HG02678 (cell line): ENCODE measurements at regions not wholly inside any gene's neighbourhood (a gene's known extent, or its start where the extent isn't known, plus 50 kb on each side); places are given as distances from the start of the nearest gene placed in this dataset.

Experiments used
- ATAC-seq: cut with Tn5 transposase; IDR thresholded peaks from one replicate; pipeline ENCODE4 v1.9.1; 2021; ENCODE audit warnings: mild to moderate bottlenecking, moderate library complexity; ENCODE audit not compliant: unreplicated experiment

- no peak for ATAC-seq
Observed at GRCh38 chr1:199303035-199303434, 664.2 kb downstream of the PTPRC start.

DNA sequence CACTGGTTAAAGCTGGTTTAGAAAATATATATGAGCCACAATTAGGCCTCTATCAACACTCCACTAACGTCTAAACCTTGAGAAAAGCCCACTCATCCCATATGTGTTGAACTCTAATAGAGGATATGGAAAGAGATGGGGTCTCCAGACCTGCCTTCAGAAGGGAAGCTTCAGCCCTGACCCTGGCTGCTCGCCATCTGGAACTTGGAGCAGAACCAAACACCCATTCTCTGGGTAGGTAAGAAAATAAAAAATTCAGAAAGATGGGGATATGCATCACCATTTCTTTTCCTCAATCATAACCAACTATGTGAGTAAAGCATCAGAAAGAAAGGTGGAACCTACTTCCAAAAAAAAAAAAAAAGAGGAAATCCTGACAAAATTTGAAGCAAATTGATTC is 666.2 kb downstream of the PTPRC start:
- ATAC-seq, result no peak

DNA sequence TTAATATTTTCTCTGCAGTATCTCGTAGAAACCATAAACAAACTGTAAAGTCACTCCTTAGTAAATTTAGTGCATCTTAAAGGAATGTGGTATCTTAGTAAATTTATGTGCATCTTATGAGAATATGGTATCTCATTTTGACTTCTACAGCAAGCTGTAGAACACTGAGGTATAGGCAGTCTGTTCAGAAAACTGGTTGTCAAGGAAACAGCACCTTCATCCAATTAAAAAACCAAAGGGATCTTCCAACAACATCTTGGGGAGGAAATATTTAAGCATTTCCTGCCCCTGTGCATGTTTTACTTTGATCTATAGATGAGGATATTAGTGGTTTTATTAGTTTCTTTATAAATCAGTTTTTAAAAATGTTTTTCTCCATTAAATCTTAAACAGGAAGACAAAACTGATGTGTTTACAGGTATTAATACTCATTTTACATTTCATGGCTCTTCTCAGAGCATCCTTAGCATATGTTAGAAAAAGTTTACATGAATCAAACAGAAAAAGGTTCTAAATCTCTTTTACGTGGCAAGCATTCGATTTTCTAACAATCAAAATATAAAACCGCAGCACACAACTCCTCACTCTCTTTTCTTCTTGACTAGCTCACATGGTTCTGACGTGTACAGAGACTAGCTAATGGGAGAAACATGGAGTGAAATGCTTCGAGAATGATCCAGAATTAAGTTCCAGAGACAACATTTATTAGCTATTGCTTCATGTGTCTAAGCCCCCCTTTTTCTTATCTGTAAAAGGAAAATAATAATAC is 668.8 kb downstream of the PTPRC start:
- no peak for ATAC-seq

DNA sequence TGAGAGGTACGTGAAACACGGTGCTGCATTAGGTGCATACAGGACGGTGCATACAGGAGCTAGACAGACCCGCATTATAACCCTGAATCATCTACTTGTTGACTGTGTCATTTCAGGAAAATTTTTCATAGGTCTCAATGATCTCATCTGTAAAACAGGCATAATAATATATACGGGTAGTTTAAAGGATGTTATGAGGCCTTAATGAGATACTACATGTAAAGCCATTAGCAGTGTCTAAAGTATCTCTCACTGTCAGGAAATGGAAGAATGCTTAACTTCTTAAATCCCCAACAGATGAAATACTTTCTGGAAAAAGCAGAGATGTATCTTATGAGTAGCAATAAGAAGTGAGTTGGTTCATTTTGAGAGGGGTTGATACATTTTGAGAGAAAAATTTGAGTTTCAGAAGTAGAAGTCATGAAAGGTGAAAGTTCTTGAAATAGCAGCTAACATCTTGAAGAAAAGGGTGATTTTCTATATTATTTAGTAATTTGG is 669.6 kb downstream of the PTPRC start:
- no peak for ATAC-seq

GRCh38 chr1:199310708-199311107 is 671.9 kb downstream of the PTPRC start:
- ATAC-seq, result no peak

DNA sequence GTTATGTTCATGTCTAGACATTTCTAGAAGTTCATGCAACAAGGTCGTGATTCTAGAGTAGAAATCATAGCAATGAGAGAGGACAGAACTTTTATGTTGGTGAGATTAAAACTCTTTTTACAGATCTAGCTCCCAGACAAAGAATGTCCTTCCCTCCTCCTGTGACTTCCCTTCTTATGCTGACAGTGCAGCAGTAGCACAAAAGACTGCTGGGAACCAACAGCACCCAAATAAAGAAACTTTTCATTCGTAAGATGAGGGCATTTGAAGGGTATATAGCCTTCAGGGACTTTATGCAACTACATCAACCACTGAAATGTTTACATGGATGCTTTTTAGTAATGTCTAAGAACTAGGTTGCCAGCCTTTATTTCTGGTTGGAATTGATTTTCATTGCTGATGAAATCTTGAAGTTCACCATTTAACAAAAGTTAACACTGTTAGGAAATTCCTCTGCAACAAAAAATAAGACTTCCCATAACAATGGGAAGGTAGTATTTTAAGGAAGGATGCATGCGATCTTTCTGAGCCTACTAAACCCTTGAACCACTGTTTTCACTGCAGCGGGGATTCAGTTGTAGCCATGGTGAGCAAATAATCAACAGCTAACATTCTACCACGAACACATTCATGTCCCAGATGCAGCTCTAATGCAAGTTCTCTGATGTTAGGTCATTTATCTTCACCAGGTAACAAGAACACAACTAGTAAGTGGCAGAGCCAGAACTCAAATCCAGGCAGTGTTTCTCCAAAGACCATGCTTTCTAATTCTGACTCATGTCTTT is 672.8 kb downstream of the PTPRC start:
- no peak for ATAC-seq

GRCh38 chr1:199312626-199313025 is 673.8 kb downstream of the PTPRC start:
- no peak for ATAC-seq

- no peak for ATAC-seq
Observed at GRCh38 chr1:199313444-199313843, 674.6 kb downstream of the PTPRC start.

GRCh38 chr1:199319341-199319740 is 680.5 kb downstream of the PTPRC start:
- ATAC-seq, result no peak

DNA sequence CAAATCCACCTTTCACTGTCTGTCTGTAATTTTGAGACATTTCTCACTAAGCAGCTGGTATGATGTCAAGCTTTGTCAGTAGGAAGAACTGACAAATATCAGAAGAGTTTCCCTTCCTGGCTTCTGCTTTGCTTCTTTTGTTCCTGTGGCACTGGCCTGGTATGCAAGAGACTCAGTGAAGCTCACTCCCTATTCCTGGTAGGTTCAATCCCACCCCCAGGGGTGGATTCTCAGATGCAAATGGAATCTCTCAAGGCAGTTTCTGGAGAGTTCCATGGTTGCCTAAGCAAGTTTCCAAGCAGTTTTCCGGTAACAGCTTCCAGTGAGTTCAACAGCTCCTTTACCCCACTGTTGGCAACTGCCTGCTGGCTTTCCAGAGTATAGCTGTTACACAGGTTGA is 683.4 kb downstream of the PTPRC start:
- ATAC-seq, result no peak

- ATAC-seq, result no peak
Observed at GRCh38 chr1:199333180-199333579, 694.3 kb upstream of the NR5A2 start.

DNA sequence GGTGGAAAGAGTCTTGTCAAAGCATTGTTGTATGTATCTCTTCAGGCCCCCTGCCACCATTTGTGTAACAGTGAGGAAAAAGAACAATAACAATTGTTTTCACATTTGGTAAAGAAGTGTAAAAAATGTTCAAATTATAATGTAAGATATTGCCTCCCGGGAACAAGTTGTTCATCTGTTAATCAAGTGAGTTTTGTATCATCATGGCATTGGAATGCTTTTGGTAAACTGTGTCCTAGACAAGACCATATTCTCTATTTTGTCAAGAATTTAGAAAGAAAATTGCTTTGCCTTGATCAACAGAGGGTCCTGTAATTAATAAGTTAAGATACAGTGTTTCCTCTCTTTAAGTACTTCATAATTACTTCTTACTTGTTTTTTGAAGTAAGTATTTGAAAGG is 692.0 kb upstream of the NR5A2 start:
- ATAC-seq, result no peak

DNA sequence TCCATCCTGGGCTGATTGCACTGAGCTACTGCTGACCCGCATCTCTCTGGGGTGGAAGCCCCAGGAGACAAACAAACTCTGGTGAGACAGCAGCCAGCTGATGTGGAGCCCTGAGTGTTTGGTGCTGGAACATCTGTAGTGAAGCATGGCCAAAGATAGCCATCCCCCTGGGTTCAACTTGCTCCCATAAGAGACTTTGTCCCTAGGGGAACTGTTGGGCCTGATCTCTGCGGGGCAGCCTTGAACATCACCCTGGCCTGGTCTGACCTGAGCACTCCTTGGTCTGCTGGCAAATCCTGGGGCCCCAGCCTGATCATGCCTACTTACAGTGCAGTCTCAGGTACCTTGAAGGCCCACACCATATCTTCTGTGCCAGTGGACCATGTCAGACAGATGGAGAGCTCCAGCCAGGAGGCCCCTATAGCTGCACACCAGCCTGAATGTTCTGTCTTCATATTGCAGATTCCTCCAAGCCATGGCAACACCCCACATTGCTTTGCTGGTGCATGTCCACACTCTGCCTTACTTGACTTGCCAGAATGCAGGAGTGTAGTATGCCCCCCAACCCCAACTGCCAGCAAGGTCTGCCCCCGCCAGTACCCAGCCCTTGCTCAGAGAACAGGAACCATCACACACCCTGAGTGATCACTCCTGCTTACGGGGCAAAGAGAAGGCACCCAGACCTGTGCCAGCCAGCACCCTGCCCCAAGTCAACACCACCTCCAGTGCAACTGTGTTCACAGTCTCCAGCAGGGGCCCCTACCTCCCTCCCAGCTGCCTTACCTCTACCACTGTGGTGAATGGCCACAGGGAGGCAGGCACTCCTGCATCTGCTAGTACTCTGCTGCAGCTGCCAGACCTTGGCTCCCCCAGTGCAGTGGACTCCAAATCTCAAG is 690.5 kb upstream of the NR5A2 start:
- ATAC-seq, result no peak

GRCh38 chr1:199338760-199339159 is 688.8 kb upstream of the NR5A2 start:
- no peak for ATAC-seq

DNA sequence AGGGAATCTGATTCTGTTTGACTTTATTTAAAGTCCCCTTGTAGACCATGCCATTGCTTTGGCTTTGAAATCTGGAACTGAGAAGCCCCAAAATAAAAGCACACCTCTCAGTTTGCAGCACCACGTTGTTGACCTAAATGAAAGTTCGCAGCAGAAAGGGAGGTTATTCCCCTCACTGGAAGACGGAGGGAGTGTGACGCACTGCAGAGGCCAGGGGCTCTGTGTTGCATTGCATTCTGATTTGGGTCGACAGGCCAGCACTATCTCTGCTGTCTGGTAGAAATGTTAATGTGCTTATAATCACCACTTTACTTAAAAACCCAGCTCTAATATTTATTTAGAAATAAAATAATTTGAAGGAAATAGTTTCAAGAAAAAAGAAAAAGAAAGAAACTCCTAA is 675.2 kb upstream of the NR5A2 start:
- ATAC-seq, result no peak

DNA sequence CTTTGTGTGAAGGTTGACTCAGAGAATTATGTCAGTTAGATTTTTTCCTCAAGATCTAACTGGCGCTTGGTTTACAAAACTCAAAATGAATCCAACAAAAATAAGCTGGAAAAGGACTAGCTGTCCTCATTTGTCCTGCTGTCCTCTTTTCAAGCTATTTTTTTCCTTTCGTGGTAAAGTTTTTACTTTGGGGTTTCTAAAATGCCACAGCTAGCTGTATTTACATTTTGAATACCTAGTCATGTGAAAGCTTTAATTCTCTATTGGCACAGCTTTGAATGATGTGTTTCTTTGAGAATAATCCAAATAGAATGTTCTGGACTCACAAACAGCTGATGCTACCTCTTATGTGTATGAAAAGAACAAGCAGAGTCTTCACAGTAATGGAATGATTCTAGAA is 673.6 kb upstream of the NR5A2 start:
- no peak for ATAC-seq

GRCh38 chr1:199356561-199356960 is 670.9 kb upstream of the NR5A2 start:
- no peak for ATAC-seq

DNA sequence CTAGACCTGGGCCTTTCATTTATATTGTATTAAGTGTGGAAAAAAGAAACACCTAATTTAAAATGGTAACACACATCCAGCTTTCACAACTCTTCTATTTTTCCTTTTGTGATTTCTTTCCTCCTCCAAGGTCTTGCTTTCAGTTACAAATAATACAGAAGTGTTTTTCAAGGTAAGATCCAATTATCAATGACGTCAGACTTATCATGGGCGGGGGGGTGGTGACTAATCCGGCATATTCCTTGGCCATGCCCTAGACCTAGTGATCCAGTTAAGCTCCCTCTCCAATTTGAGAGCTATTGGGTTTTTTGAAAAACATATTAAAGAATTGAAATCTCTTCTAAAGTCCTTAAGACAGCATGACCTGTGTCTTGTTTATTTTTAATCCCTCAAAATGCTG is 669.9 kb upstream of the NR5A2 start:
- ATAC-seq, result no peak

DNA sequence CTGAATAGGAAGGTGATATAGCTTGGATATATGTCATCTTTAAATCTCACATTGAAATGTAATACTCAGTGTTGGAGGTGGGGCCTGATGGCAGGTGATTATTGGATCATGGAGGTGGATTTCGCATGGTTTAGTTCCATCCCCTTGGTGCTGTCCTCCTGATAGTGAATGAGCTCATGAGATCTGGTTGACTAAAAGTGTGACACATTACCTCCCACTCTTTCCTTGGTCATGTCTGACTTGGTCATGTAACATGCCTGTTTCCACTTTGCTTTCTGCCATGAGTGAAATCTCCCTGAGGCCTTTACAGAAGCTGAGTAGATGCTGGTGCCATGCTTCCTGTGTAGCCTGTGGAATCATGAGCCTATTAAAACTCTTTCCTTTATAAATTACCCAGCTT is 664.5 kb upstream of the NR5A2 start:
- ATAC-seq, result no peak

- ATAC-seq, result no peak
Observed at GRCh38 chr1:199373139-199373538, 654.4 kb upstream of the NR5A2 start.

- no peak for ATAC-seq
Observed at GRCh38 chr1:199377211-199377610, 650.3 kb upstream of the NR5A2 start.
